ENCODE measurements at regions not wholly inside any gene's neighbourhood (a gene's known extent, or its start where the extent isn't known, plus 50 kb on each side); places are given as distances from the start of the nearest gene placed in this dataset.

- TF ChIP-seq GLIS3 (CRISPR knock-in tag; IDR thresholded peaks at IDR 0.05): no peak
- no peak for TF ChIP-seq CREB5 (CRISPR knock-in tag; IDR thresholded peaks at IDR 0.05; ENCODE audit: low read depth)
- no peak for TF ChIP-seq ZNF8 (CRISPR knock-in tag; IDR thresholded peaks at IDR 0.05)
- ATAC-seq: no peak
These were observed 297.8 kb upstream of the TFPI start for GRCh38 chr2:187851955-187852561.

GRCh38 chr2:187853381-187853791 is 299.2 kb upstream of the TFPI start:
- TF ChIP-seq GLIS3 (CRISPR knock-in tag; IDR thresholded peaks at IDR 0.05): no peak
- TF ChIP-seq TSHZ2 (CRISPR knock-in tag; IDR thresholded peaks at IDR 0.05): no peak
- no peak for TF ChIP-seq POU6F1 (CRISPR knock-in tag; IDR thresholded peaks at IDR 0.05; ENCODE audit: borderline replicate concordance, low read depth)
- no peak for TF ChIP-seq CSRNP3 (CRISPR knock-in tag; IDR thresholded peaks at IDR 0.05)
- TF ChIP-seq SNAI2 (CRISPR knock-in tag; IDR thresholded peaks at IDR 0.05): no peak
- no peak for TF ChIP-seq ARNTL (CRISPR knock-in tag; IDR thresholded peaks at IDR 0.05; ENCODE audit: borderline replicate concordance, low read depth)
- TF ChIP-seq PPARA (CRISPR knock-in tag; IDR thresholded peaks at IDR 0.05; ENCODE audit: borderline replicate concordance): no peak
- no peak for TF ChIP-seq ZFP30 (CRISPR knock-in tag; IDR thresholded peaks at IDR 0.05)
- no peak for ATAC-seq

- ATAC-seq: no peak
- TF ChIP-seq TOX (CRISPR knock-in tag; IDR thresholded peaks at IDR 0.05; ENCODE audit: borderline replicate concordance) (no peak), ZNF70 (CRISPR knock-in tag; IDR thresholded peaks at IDR 0.05) (no peak), ESRRG (CRISPR knock-in tag; IDR thresholded peaks at IDR 0.05) (no peak), POU6F1 (CRISPR knock-in tag; IDR thresholded peaks at IDR 0.05; ENCODE audit: borderline replicate concordance, low read depth) (no peak)
These were observed 300.6 kb upstream of the TFPI start for GRCh38 chr2:187854801-187855200.

- no peak for ATAC-seq
- TF ChIP-seq RARB (CRISPR knock-in tag; IDR thresholded peaks at IDR 0.05) (no peak), CSRNP3 (CRISPR knock-in tag; IDR thresholded peaks at IDR 0.05) (no peak)
These were observed 301.5 kb upstream of the TFPI start for GRCh38 chr2:187855689-187856088.

GRCh38 chr2:187857826-187858225 is 303.6 kb upstream of the TFPI start:
- no peak for TF ChIP-seq PATZ1 (CRISPR knock-in tag; IDR thresholded peaks at IDR 0.05; ENCODE audit: borderline replicate concordance)
- no peak for TF ChIP-seq CSDC2 (CRISPR knock-in tag; IDR thresholded peaks at IDR 0.05)
- no peak for TF ChIP-seq SNAI2 (CRISPR knock-in tag; IDR thresholded peaks at IDR 0.05)
- TF ChIP-seq TCF4 (CRISPR knock-in tag; IDR thresholded peaks at IDR 0.05; ENCODE audit: borderline replicate concordance): peak; percentile 64
- TF ChIP-seq TOX (CRISPR knock-in tag; IDR thresholded peaks at IDR 0.05; ENCODE audit: borderline replicate concordance): no peak
- TF ChIP-seq ISL1 (CRISPR knock-in tag; IDR thresholded peaks at IDR 0.05): peak; percentile 27; the same call in 1 of the 2 replicates
- TF ChIP-seq GLIS3 (CRISPR knock-in tag; IDR thresholded peaks at IDR 0.05): no peak
- no peak for ATAC-seq

Data from SK-N-SH treated with all-trans-retinoic acid at 6 μM for 48 hours (cell line).